Mesothelial cell of epicardium (in vitro differentiated cells): ENCODE measurements at regions not wholly inside any gene's neighbourhood (a gene's known extent, or its start where the extent isn't known, plus 50 kb on each side); places are given as distances from the start of the nearest gene placed in this dataset.
"Not testable (repeated sequence)": the region's sequence is repeated elsewhere in the genome, so short reads cannot be mapped to it uniquely, and the experiment has no call there.

Source experiments
- DNase-seq, 2 experiments: peaks; one replicate each; pipeline ENCODE4 v3.0.0; 2021; ENCODE audit warnings: low spot score in 2 of 2; ENCODE audit not compliant: unreplicated experiment in 2 of 2
- H3K27ac Mint-ChIP-seq: 2 replicates; pipeline ENCODE4 v1.8.0; 2021; ENCODE audit warnings: mixed read lengths
- H3K27me3 Mint-ChIP-seq: 2 replicates; pipeline ENCODE4 v1.8.0; 2021; ENCODE audit warnings: low read depth, mixed read lengths
- H3K36me3 Mint-ChIP-seq: 2 replicates; pipeline ENCODE4 v1.8.0; 2021; ENCODE audit warnings: mixed read lengths
- H3K4me1 Mint-ChIP-seq: 2 replicates; pipeline ENCODE4 v1.8.0; 2021; ENCODE audit warnings: mixed read lengths
- H3K4me3 Mint-ChIP-seq: 2 replicates; pipeline ENCODE4 v1.8.0; 2021; ENCODE audit warnings: mild to moderate bottlenecking, moderate library complexity, mixed read lengths
- H3K9me3 Mint-ChIP-seq: 2 replicates; pipeline ENCODE4 v1.8.0; 2021; ENCODE audit warnings: mixed read lengths
- CTCF ChIP-seq: fragments of 200-600 bp; sonication (generic); IDR thresholded peaks from one replicate; pipeline ENCODE4 v1.5.0; 2021; ENCODE audit warnings: antibody characterized with exemption; ENCODE audit not compliant: unreplicated experiment

DNA sequence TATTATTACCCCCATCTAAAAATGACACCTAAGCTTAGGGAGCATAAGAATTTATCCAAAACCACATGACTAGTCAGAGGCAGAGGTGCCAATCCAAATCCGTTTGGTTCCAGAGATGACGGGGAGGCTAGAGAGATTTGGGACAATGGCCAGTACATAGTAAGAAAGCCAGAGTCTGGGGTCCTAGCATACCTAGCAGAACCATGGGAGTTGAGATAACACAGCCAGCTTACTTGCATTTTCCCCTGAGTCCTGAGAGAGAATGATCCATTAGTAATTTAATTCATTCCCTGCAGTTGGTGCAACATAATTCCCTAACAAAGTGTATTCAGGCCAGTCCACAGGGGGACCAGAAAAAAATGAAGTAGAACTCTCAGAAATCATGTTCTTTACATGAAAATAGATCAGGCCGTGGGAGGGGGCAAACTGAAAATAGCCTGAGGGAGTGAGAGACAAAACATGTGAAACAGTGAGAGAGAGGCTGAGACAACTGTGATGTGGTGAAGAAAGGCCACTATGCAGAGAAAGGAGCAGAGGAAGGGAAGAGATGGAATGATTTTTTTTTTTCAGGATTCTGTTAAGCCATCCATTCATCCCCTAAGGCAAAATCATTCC, 243.3 kb downstream of the BRINP2 start:
- no peaks in the 10 kb centered on the region for H3K4me1 Mint-ChIP-seq
- H3K9me3 Mint-ChIP-seq = no peaks in the 10 kb centered on the region
- DNase-seq = no peak
- no peaks in the 10 kb centered on the region for H3K36me3 Mint-ChIP-seq
- peaks cover 33% of the 10 kb centered on the region for H3K27me3 Mint-ChIP-seq
- no peak overlapping the region for H3K27ac Mint-ChIP-seq
- no peak overlapping the region for H3K4me3 Mint-ChIP-seq
- no peak for TF ChIP-seq CTCF

GRCh38 chr1:177411381-177411780, 240.6 kb downstream of the BRINP2 start:
- Mint-ChIP-seq H3K9me3 (peaks cover 13% of the 10 kb centered on the region), H3K4me1 (no peaks in the 10 kb centered on the region), H3K27me3 (peaks cover 28% of the 10 kb centered on the region), H3K27ac (no peak overlapping the region), H3K36me3 (no peaks in the 10 kb centered on the region), H3K4me3 (no peak overlapping the region)
- no peak for DNase-seq
- TF ChIP-seq CTCF = no peak

DNA sequence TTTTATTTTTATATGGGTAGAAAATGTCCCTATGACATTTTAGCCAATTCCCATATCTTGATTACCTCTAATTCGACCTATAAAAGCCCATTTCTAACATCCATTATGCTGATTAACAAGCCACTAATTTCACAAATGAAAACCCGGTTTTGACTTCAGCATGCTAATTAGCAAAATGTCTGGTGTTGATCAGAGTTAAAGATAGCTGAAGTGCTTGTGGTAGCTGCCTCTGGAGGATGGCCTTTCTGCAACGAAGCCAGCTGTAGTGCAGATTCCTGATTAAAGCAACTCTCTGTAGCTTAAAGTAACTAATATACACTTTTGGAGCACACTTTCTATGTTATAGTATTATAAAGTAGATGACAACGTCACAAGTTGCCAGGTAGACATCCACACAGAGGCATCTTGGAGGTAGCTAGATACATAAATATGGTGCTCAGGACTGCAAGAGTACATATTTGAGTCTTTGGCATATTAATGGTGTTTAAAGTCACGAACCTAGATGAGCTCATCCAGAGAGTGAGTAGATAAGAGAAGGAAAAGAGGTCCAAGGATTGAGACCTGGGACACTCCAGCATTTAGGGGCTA, 239.5 kb downstream of the BRINP2 start:
- DNase-seq = no peak
- no peak for TF ChIP-seq CTCF
- Mint-ChIP-seq H3K4me3 (no peak overlapping the region), H3K9me3 (peaks cover 17% of the 10 kb centered on the region), H3K4me1 (no peaks in the 10 kb centered on the region), H3K27ac (no peak overlapping the region), H3K27me3 (peaks cover 28% of the 10 kb centered on the region), H3K36me3 (no peaks in the 10 kb centered on the region)

- not testable (repeated sequence) for H3K27me3 Mint-ChIP-seq, H3K4me1 Mint-ChIP-seq, H3K4me3 Mint-ChIP-seq, H3K27ac Mint-ChIP-seq, H3K36me3 Mint-ChIP-seq, DNase-seq
- H3K9me3 Mint-ChIP-seq = peaks cover 18% of the 10 kb centered on the region
These were observed 235.6 kb downstream of the BRINP2 start for GRCh38 chr1:177406323-177406722.

GRCh38 chr1:177392336-177392735, 221.6 kb downstream of the BRINP2 start:
- Mint-ChIP-seq H3K27me3 (peaks cover 11% of the 10 kb centered on the region), H3K36me3 (no peaks in the 10 kb centered on the region), H3K27ac (no peak overlapping the region), H3K4me3 (no peak overlapping the region), H3K9me3 (no peaks in the 10 kb centered on the region), H3K4me1 (no peaks in the 10 kb centered on the region)
- DNase-seq = no peak
- TF ChIP-seq CTCF = no peak

DNA sequence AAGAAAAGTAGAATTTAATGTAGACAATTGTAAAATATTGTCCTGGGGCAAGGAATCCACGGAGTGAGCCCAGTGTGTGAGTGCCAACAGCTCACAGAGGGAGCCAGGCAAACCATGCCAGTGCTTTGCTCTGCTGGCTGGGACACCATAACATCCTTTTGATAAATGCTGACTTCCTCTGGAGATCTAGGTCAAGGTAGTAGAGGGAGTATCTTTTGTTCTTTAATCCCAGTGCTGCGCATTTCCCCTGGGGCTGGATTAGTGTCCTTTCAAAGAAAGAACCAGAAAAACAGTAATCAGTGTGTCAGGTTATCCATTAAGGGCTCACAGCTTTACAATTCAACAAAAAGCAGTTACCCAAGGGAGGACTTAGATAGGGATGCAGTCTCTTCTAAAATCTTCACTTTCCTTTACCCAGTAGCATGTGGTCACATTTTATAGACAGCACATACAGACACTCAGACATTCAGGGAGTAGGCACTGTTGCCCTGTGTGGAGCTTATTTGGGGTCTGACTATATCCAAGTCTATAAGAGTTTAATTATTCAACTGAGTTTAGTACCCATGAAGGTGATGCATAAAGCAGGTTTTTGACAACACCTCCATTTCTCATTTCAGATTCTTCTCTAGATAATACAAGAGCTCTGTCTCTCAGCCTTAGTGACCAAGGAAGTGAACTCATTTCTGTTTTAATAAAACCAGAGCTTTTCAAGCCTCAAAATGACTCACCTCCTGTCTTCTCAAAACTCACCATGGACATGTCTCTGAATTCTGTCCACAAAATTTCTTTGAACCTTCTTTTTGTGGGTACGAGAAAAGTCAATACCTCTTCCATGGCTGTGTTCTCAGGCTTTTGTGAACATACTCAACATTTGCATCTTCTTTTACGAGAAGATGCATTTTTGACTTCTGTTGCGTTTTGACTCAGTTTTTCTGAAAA, 215.3 kb downstream of the BRINP2 start:
- peaks cover 18% of the 10 kb centered on the region for H3K9me3 Mint-ChIP-seq
- peaks cover 4% of the 10 kb centered on the region for H3K4me1 Mint-ChIP-seq
- H3K27ac Mint-ChIP-seq = no peak overlapping the region

More for the DNA sequence above, 215.3 kb downstream of the BRINP2 start:
- TF ChIP-seq CTCF = no peak
- DNase-seq = no peak
- H3K36me3 Mint-ChIP-seq = no peaks in the 10 kb centered on the region
- no peak overlapping the region for H3K4me3 Mint-ChIP-seq
- peaks cover 10% of the 10 kb centered on the region for H3K27me3 Mint-ChIP-seq
